ENCODE measurements at regions not wholly inside any gene's neighbourhood (a gene's known extent, or its start where the extent isn't known, plus 50 kb on each side); places are given as distances from the start of the nearest gene placed in this dataset.

GRCh38 chr12:86827409-86827808, 571.2 kb upstream of the MGAT4C start:
- Histone ChIP-seq H4K20me1 (ENCODE audit: insufficient read depth, low read length) (no peaks in the 10 kb centered on the region), H3K4me2 (replicated peaks; ENCODE audit: extremely low read depth, low read length, poor library complexity, severe bottlenecking) (no peak overlapping the region), H3K79me2 (ENCODE audit: insufficient read depth, low read length) (no peaks in the 10 kb centered on the region), H3K4me1 (ENCODE audit: control insufficient read depth in 1 of 2, insufficient read depth in 2 of 2, low read length in 2 of 2) (no peaks in the 10 kb centered on the region), H3K9me3 (replicated peaks in 1 of 2; ENCODE audit: control insufficient read depth in 1 of 2, insufficient read depth in 1 of 2, low read length in 2 of 2) (no peaks in the 10 kb centered on the region), H2AFZ (ENCODE audit: insufficient read depth, low read depth, low read length, poor library complexity, severe bottlenecking) (no peak overlapping the region), H3K9ac (ENCODE audit: insufficient read depth, low read length, poor library complexity, severe bottlenecking) (no peak overlapping the region), H3K27me3 (ENCODE audit: control insufficient read depth in 2 of 2, insufficient read depth in 2 of 2, low read length in 2 of 2) (no peaks in the 10 kb centered on the region), H3K36me3 (replicated peaks in 1 of 2; ENCODE audit: control insufficient read depth in 1 of 2, insufficient read depth in 2 of 2, low read length in 2 of 2) (no peaks in the 10 kb centered on the region), H3K27ac (ENCODE audit: low read depth in 1 of 2, low read length in 2 of 2) (no peak overlapping the region), H3K4me3 (replicated peaks in 1 of 3; ENCODE audit: low read depth in 2 of 3, low read length in 3 of 3) (no peak overlapping the region)
- H3K4me1 Mint-ChIP-seq, result no peaks in the 10 kb centered on the region
- H3K9me3 Mint-ChIP-seq, result no peaks in the 10 kb centered on the region
- no peaks in the 10 kb centered on the region for H3K27me3 Mint-ChIP-seq (ENCODE audit: low read depth in 3 of 3)
- H3K36me3 Mint-ChIP-seq, result no peaks in the 10 kb centered on the region
- no peak overlapping the region for H3K27ac Mint-ChIP-seq
- no peak for TF ChIP-seq CTCF (IDR thresholded peaks at IDR 0.05)
- DNase-seq, result no peak
- no peak overlapping the region for H3K4me3 Mint-ChIP-seq
- intact Hi-C loops (cut with micrococcal nuclease), result no loop called here
- WGBS (ENCODE audit: insufficient coverage), result no CpG with 5 or more reads among the region's 2 CpGs

GRCh38 chr12:86826051-86826450, 569.9 kb upstream of the MGAT4C start:
- H3K4me3 Mint-ChIP-seq, result no peak overlapping the region
- no peaks in the 10 kb centered on the region for H3K27me3 ChIP-seq (ENCODE audit: control insufficient read depth in 2 of 2, insufficient read depth in 2 of 2, low read length in 2 of 2)
- no peaks in the 10 kb centered on the region for H3K27me3 Mint-ChIP-seq (ENCODE audit: low read depth in 3 of 3)
- no peaks in the 10 kb centered on the region for H3K9me3 Mint-ChIP-seq
- no peaks in the 10 kb centered on the region for H3K36me3 Mint-ChIP-seq
- no peak overlapping the region for H3K9ac ChIP-seq (ENCODE audit: insufficient read depth, low read length, poor library complexity, severe bottlenecking)
- no peak overlapping the region for H3K4me2 ChIP-seq (replicated peaks; ENCODE audit: extremely low read depth, low read length, poor library complexity, severe bottlenecking)
- no peak for TF ChIP-seq CTCF (IDR thresholded peaks at IDR 0.05)
- DNase-seq, result no peak
- H3K27ac ChIP-seq (ENCODE audit: low read depth in 1 of 2, low read length in 2 of 2), result no peak overlapping the region
- no peaks in the 10 kb centered on the region for H4K20me1 ChIP-seq (ENCODE audit: insufficient read depth, low read length)
- no peaks in the 10 kb centered on the region for H3K4me1 ChIP-seq (ENCODE audit: control insufficient read depth in 1 of 2, insufficient read depth in 2 of 2, low read length in 2 of 2)
- H3K79me2 ChIP-seq (ENCODE audit: insufficient read depth, low read length), result no peaks in the 10 kb centered on the region
- H3K27ac Mint-ChIP-seq, result no peak overlapping the region
- H3K9me3 ChIP-seq (replicated peaks in 1 of 2; ENCODE audit: control insufficient read depth in 1 of 2, insufficient read depth in 1 of 2, low read length in 2 of 2), result no peaks in the 10 kb centered on the region
- intact Hi-C loops (cut with micrococcal nuclease), result no loop called here
- 93% methylated on average over 2 of the region's 2 CpGs for WGBS (ENCODE audit: insufficient coverage)
- H3K4me3 ChIP-seq (replicated peaks in 1 of 3; ENCODE audit: low read depth in 2 of 3, low read length in 3 of 3), result no peak overlapping the region
- no peaks in the 10 kb centered on the region for H3K36me3 ChIP-seq (replicated peaks in 1 of 2; ENCODE audit: control insufficient read depth in 1 of 2, insufficient read depth in 2 of 2, low read length in 2 of 2)
- H3K4me1 Mint-ChIP-seq, result no peaks in the 10 kb centered on the region
- no peak overlapping the region for H2AFZ ChIP-seq (ENCODE audit: insufficient read depth, low read depth, low read length, poor library complexity, severe bottlenecking)

Measured in CD14-positive monocyte (primary cell).